ENCODE measurements at regions not wholly inside any gene's neighbourhood (a gene's known extent, or its start where the extent isn't known, plus 50 kb on each side); places are given as distances from the start of the nearest gene placed in this dataset.

DNA sequence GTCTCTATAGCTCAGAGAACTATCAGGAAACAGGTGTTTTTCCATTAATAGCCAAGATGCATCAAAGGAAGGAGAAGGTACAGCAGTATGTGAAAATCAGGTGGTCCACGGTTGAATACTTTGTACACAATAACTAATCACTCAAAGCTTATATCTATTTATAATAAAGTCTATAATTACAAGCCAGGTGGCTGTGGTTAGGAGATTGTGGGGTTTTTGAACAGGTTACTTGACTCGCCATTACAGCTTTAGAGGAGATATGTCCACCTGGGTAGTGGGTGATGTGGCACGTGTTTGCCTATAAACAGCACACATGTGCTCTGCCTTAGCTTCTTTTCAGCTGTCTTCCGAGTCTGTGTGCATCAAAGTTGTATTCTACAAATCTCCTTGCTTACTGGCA lies 892.2 kb upstream of the ZEB2 start:
- Histone ChIP-seq H3K14ac (ENCODE audit: insufficient read depth, low read length) (no peak overlapping the region), H4K20me1 (ENCODE audit: control insufficient read depth, insufficient read depth, insufficient read length) (no peaks in the 10 kb centered on the region), H3K23me2 (ENCODE audit: insufficient read length, low read depth, low read length, poor library complexity, severe bottlenecking) (no peaks in the 10 kb centered on the region), H3K23ac (ENCODE audit: insufficient read length, low read depth, low read length) (no peak overlapping the region), H3K27me3 (ENCODE audit: insufficient read depth, low read length) (no peaks in the 10 kb centered on the region), H2BK20ac (ENCODE audit: low read depth, low read length, poor library complexity, severe bottlenecking) (no peak overlapping the region), H2BK120ac (ENCODE audit: low read depth, low read length, poor library complexity, severe bottlenecking) (no peak overlapping the region), H4K8ac (replicated peaks; ENCODE audit: insufficient read length, low read depth, low read length) (no peak overlapping the region), H3K4ac (ENCODE audit: low read depth, low read length) (no peak overlapping the region), H3K9ac (ENCODE audit: extremely low read depth, insufficient read length, low read length) (no peak overlapping the region), H3K27ac (ENCODE audit: insufficient read length, low read depth, low read length) (no peak overlapping the region), H3K79me1 (ENCODE audit: insufficient read depth, low read depth, low read length, poor library complexity, severe bottlenecking) (no peaks in the 10 kb centered on the region), H3K79me2 (ENCODE audit: insufficient read depth, low read length) (no peaks in the 10 kb centered on the region), H3K18ac (ENCODE audit: insufficient read length, low read depth, low read length) (no peak overlapping the region), H2BK15ac (ENCODE audit: low read depth, low read length) (no peak overlapping the region), H2AFZ (ENCODE audit: low read length) (no peak overlapping the region), H3K9me3 (ENCODE audit: control insufficient read depth, low read depth, low read length) (no peaks in the 10 kb centered on the region), H4K91ac (ENCODE audit: insufficient read length, low read depth, low read length) (no peak overlapping the region), H2BK5ac (ENCODE audit: insufficient read length, low read length) (no peak overlapping the region), H2AK5ac (ENCODE audit: insufficient read length, low read length) (no peak overlapping the region), H2BK12ac (ENCODE audit: insufficient read length, low read depth, low read length) (no peak overlapping the region), H4K5ac (ENCODE audit: insufficient read length, low read depth, low read length) (no peak overlapping the region), H3K4me2 (ENCODE audit: insufficient read depth, insufficient read length, low read length) (no peak overlapping the region), H3K56ac (ENCODE audit: insufficient read length, low read depth, low read length) (no peak overlapping the region), H3K4me1 (ENCODE audit: insufficient read depth, low read length) (no peaks in the 10 kb centered on the region), H3T11ph (ENCODE audit: low read length) (no peak overlapping the region)
- DNase-seq = no peak
- Mint-ChIP-seq H3K9me3 (peaks cover 5 to 10% of the 10 kb centered on the region in 2 experiments; a peak in 3 of 5 replicates), H3K4me3 (no peak overlapping the region), H3K27ac (no peak overlapping the region), H3K4me1 (no peaks in the 10 kb centered on the region), H3K27me3 (ENCODE audit: low read depth) (no peaks in the 10 kb centered on the region), H3K36me3 (ENCODE audit: insufficient read depth in 1 of 3, low read depth in 3 of 3) (peaks cover 0 to 6% (median 3%) of the 10 kb centered on the region in 3 experiments; a peak in 4 of 7 replicates)
- WGBS (ENCODE audit: extremely low coverage, insufficient read length, low lambda C conversion rate) = no CpG with 5 or more reads among the region's 4 CpGs
- no peak for TF ChIP-seq CTCF (conservative IDR thresholded peaks at IDR 0.05)
